K562 (cell line): ENCODE measurements at regions not wholly inside any gene's neighbourhood (a gene's known extent, or its start where the extent isn't known, plus 50 kb on each side); places are given as distances from the start of the nearest gene placed in this dataset.

ENCODE experiments used
- CREB1 ChIP-seq, 2 experiments: sonication (generic) in 1 of 2; formaldehyde crosslinking in 1 of 2; IDR thresholded peaks; 2 replicates each; pipeline versions ENCODE4 v1.6.1 to v1.8.0; 2012 to 2022; ENCODE audit warnings: inconsistent platforms in 1 of 2, mild to moderate bottlenecking in 1 of 2, missing genetic modification reagents in 1 of 2, moderate library complexity in 1 of 2
- EZH2 ChIP-seq: IDR thresholded peaks from 2 replicates; pipeline ENCODE4 v1.6.1; 2012; ENCODE audit warnings: low read depth, mild to moderate bottlenecking, inconsistent platforms, low read length, borderline replicate concordance
- HDGF ChIP-seq: fragments of 450-650 bp; IDR thresholded peaks from 2 replicates; pipeline ENCODE4 v1.6.1; 2016
- YY1 ChIP-seq, 3 experiments: IDR thresholded peaks; 2 replicates each; pipeline ENCODE4 v1.6.1; 2011; ENCODE audit warnings: low read length in 2 of 3, mild to moderate bottlenecking in 2 of 3, moderate library complexity in 2 of 3, borderline replicate concordance in 1 of 3, control low read depth in 1 of 3, low read depth in 1 of 3; ENCODE audit not compliant: insufficient read depth in 3 of 3, insufficient replicate concordance in 2 of 3, control insufficient read depth in 1 of 3, insufficient read length in 1 of 3; ENCODE audit errors: extremely low read depth in 1 of 3
- TF ChIP-seq, protein P1 (sequence below): sonication (generic); formaldehyde crosslinking; IDR thresholded peaks from 2 replicates; pipeline ENCODE4 v1.8.0; 2022; ENCODE audit warnings: missing genetic modification reagents, mild to moderate bottlenecking, borderline replicate concordance

DNA sequence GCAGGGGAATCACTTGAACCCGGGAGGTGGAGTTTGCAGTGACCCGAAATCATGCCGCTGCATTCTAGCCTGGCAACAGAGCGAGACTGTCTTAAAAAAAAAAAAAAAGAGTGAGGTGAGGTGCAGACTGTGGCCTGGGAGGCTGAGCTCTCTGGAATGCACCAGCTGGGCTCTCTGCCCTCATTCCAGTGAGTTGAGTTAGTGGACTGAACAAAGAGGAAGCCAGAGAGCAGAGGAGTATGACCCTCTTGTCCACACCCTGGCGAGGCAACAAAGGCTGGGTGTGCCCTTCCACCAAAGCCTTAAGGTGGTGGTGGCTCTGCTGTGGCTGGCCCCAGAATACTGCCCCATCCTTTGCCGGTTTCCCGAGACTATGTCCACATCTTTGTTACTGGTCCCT, 71.3 kb upstream of the ACKR3 start:
- TF ChIP-seq, protein P1, sequence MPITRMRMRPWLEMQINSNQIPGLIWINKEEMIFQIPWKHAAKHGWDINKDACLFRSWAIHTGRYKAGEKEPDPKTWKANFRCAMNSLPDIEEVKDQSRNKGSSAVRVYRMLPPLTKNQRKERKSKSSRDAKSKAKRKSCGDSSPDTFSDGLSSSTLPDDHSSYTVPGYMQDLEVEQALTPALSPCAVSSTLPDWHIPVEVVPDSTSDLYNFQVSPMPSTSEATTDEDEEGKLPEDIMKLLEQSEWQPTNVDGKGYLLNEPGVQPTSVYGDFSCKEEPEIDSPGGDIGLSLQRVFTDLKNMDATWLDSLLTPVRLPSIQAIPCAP (CRISPR knock-in tag) = no peak
- no peak for TF ChIP-seq EZH2
- TF ChIP-seq CREB1 (IDR thresholded peaks at IDR 0.05) = no peak
- TF ChIP-seq CREB1 (CRISPR knock-in tag; IDR thresholded peaks at IDR 0.05) = no peak
- TF ChIP-seq HDGF = no peak
- no peak for TF ChIP-seq YY1 (IDR thresholded peaks at IDR 0.05; ENCODE audit: borderline replicate concordance in 1 of 3, control insufficient read depth in 1 of 3, extremely low read depth in 1 of 3, insufficient read depth in 3 of 3, insufficient read length in 1 of 3, insufficient replicate concordance in 2 of 3, low read depth in 1 of 3, low read length in 2 of 3)
